ENCODE measurements at regions not wholly inside any gene's neighbourhood (a gene's known extent, or its start where the extent isn't known, plus 50 kb on each side); places are given as distances from the start of the nearest gene placed in this dataset.
A peak's percentile ranks its signal among the peaks of the same experiment; 100 is the strongest.

- DNase-seq (ENCODE audit: low read depth), result no peak
Measured at GRCh38 chr16:66289986-66290385, 76.5 kb upstream of the CDH5 start.

DNA sequence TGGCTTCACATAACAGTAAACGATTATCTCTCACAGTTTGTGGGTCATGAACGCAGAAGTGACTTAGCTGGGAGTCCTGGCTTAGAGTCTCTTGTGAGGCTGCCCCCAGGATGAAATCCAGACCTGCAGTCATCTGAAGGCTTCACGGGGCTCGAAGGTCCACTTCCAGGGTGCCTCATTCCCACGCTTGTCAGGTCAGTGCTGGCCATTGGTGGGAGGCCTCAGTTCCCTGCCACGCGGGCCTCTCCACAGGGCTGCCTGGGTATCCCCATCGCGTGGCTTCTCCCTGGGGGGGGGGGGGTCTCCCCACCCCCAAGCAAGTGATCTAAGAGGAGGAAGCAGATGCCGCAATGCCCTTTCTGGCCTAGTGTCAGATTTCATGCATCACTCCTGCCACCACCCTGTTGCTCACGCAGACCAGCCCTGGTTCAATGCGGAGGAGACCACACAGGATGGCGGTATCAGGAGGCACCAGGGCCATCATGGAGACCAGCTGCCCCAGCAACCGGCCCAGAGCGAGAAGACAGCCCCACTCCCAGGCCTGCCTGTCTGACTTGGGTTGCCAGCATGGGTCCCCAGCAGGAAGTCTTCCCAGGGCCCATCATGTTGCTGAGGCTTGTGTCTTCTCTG, 77.3 kb upstream of the CDH5 start:
- DNase-seq (ENCODE audit: low read depth), result no peak

DNA sequence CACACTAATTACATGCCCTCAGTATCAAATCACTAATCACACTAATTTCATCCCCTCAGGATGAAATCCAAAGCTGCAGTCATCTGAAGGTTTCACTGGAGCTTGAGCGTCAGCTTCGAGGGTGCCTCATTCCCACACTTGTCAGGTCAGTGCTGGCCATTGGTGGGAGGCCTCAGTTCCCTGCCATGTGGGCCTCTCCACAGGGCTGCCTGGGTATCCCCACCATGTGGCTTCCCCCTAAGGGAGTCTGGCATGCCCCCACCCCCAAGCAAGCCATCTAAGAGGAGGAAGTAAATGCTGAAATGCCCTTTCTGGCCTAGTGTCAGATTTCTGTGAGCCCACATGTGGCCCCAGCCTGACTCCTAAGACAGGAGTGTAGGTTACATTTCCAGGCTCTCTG, 78.6 kb upstream of the CDH5 start:
- no peak for DNase-seq (ENCODE audit: low read depth)

GRCh38 chr16:66287416-66287815, 79.1 kb upstream of the CDH5 start:
- DNase-seq (ENCODE audit: low read depth), result no peak

DNA sequence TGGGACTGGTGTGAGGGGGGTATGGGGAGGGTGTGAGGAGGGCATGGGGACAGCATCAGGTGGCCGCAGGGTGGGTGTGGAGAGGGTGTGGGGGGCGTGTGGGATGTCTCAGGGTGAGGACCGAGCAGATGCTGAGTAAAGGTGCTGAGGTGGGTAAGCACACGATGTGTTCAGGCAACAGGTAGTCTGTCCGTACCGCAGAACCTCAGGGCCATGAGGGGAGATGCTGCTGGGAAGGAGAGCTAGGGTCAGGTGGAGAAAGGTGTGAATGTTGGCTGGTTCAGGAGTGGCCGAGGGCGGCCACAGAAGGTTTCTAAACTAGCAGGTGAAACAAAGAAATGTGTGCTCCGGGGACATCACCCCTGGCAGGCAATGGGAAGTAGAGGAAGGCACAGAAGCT, 80.0 kb upstream of the CDH5 start:
- DNase-seq (ENCODE audit: low read depth), result no peak

GRCh38 chr16:66278604-66279262, 87.8 kb upstream of the CDH5 start:
- no peak for DNase-seq (ENCODE audit: low read depth)

DNA sequence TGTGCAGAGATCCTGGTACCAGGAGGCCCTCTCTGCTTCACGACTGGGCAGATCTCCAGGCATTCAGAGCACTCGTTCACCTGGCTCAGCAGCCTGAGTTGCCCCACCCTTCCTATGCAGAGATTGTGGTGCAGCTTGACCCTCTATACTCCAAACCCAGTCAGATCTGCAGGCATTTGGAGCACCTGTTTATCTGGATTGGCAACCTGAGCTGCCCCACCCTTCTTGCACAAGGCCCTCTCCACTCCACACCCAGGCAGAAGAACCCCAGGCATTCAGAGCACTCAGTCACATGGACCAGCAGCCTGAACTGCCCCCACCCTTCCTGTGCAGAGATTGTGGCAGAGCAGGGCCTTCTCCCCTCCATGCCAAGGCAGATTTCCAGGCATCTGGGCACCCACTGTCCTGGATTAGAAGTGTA, 88.4 kb upstream of the CDH5 start:
- no peak for DNase-seq (ENCODE audit: low read depth)

- no peak for DNase-seq (ENCODE audit: low read depth)
Measured at GRCh38 chr16:66277311-66278070, 89.0 kb upstream of the CDH5 start.

GRCh38 chr16:66275775-66276428, 90.6 kb upstream of the CDH5 start:
- DNase-seq (ENCODE audit: low read depth), result peak; percentile 59

- peak; percentile 61 for DNase-seq (ENCODE audit: low read depth)
Measured at GRCh38 chr16:66274335-66275110, 92.0 kb upstream of the CDH5 start.

- DNase-seq (ENCODE audit: low read depth), result peak; percentile 12
Measured at GRCh38 chr16:66273644-66274334, 92.7 kb upstream of the CDH5 start.

GRCh38 chr16:66273053-66273452, 93.4 kb upstream of the CDH5 start:
- DNase-seq (ENCODE audit: low read depth), result no peak

GRCh38 chr16:66272461-66272860, 94.0 kb upstream of the CDH5 start:
- DNase-seq (ENCODE audit: low read depth), result no peak

DNA sequence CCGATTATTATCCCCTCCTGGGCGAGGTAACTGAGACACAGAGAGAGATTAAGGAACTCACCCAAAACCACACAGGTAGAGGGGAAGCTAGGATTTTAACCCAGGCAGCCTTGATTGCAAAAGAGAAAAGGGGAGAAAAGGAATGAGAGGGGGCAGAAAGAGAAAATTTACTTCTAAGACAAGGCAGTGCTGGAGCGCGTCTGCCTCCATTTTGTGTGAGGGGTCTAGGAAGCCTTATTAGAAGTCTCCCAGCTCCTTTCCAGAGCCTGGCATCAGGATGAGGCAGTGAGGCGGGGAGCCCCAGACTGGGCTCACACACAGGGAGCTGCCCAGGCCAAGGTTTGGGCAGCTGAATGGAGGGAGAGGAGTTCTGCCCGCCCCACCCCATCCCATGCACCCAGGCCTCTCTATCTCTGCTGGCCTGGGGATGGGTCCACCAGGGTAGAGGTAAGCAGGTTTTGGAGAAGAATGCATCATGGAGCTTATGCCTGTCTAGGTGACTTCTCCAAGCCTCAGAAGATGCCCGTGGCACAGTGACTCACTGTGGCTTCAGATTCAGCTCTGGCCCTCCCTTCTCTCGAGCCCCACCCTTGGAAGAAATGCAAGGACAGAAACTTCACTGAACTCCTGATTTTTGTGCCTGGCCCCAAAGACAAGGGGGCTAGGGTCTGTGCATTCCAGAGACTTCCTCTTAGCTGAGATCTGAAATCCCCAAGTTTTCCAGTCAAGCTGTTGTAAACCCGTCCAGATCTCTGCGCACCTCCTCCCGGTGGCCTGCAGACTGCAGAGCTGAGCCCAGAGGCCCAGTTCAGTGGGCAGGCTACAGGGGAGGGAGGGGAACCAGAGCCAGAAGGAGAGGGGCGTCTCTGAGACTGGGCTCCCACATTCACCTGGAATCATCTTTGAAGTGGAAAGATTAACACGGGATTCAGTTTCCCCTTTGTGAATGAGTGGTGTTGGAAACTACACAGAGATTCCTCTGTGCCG, 95.1 kb upstream of the CDH5 start:
- DNase-seq (ENCODE audit: low read depth), result no peak

DNA sequence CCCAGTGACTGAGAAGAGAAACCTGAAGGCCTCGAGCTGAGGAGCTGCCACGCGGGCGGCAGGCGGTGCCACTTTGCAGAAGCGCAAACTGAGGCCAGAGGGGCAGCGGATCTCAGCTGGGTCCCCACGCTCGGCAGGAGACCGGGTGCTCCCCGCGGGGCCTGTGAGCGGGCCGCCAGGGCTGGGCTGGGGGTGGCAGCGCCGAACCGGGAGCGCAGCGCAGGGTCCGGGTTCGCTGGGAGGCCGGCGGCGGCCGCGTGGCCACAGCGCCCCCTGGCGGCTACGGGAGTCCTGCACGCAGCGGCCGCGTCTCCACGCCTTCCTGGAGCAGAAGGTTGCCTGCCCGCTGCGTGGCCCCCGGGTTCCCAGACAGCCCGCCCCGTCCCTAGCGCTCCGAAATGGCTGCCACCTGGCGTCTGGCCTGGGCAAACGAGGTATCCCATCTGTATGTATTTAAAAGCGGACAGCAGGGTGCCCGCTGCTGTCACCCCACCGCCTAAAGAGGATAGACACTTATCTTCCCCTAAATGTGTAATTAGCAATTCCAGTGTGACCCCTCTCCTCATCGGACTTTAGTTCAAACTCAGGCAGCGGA, 96.1 kb upstream of the CDH5 start:
- peak; percentile 45 for DNase-seq (ENCODE audit: low read depth)

DNA sequence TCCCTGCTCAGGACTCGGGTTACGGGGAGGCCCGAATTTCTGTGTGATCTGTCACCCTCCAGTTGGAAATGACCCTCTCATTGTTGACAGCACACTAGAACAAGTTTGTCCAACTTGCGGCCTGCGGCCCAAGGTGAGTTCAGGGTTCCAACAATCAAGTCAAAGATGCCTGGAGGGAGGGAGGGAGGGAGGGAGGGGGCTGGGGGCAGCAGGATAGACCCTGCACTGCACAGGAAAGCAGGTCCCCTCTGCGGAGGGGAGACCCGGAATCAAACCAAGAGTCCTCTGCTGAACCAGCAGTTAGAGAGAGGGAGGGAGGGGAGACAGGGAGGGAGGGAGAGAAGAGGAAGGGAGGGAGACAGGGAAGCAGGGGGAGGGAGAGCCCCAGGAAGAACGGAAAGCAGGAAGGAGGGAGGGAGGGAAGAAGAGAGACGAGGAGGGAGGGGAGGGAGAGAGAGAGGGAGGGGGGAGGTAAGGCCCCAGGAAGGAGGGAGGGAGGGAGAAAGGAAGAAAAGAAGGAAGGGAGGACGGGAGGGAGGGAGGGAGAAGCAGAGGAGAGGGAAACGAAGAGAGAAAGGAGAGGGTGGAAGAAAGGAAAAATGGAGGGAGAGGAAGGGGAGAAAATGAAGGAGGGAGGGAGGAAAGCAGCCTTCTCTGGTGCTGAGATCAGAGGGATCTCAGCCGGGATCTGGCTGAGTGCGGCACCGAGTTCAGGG, 96.7 kb upstream of the CDH5 start:
- DNase-seq (ENCODE audit: low read depth), result no peak

GRCh38 chr16:66267292-66268014, 99.0 kb upstream of the CDH5 start:
- DNase-seq (ENCODE audit: low read depth), result no peak

Measured in fibroblast of gingiva (primary cell).